HG02884 (cell line): ENCODE measurements at regions not wholly inside any gene's neighbourhood (a gene's known extent, or its start where the extent isn't known, plus 50 kb on each side); places are given as distances from the start of the nearest gene placed in this dataset.

Source experiments
- ATAC-seq: cut with Tn5 transposase; IDR thresholded peaks from one replicate; pipeline ENCODE4 v1.9.1; 2021; ENCODE audit warnings: mild to moderate bottlenecking, moderate library complexity; ENCODE audit not compliant: unreplicated experiment

GRCh38 chr1:105678334-105678733, 1378.1 kb upstream of the PRMT6 start:
- ATAC-seq, result no peak

GRCh38 chr1:105684714-105685113, 1371.8 kb upstream of the PRMT6 start:
- ATAC-seq, result no peak

GRCh38 chr1:105686026-105686425, 1370.4 kb upstream of the PRMT6 start:
- ATAC-seq, result no peak

- ATAC-seq, result no peak
Measured at GRCh38 chr1:105686874-105687690, 1369.4 kb upstream of the PRMT6 start.

- ATAC-seq, result no peak
Measured at GRCh38 chr1:105700723-105701122, 1355.8 kb upstream of the PRMT6 start.

- no peak for ATAC-seq
Measured at GRCh38 chr1:105724286-105724685, 1332.2 kb upstream of the PRMT6 start.

GRCh38 chr1:105730701-105731100, 1325.8 kb upstream of the PRMT6 start:
- no peak for ATAC-seq

- ATAC-seq, result no peak
Measured at GRCh38 chr1:105736349-105736748, 1320.1 kb upstream of the PRMT6 start.

GRCh38 chr1:105779727-105780126, 1276.7 kb upstream of the PRMT6 start:
- ATAC-seq, result no peak

- ATAC-seq, result no peak
Measured at GRCh38 chr1:105785021-105785420, 1271.5 kb upstream of the PRMT6 start.

GRCh38 chr1:105793536-105794146, 1262.8 kb upstream of the PRMT6 start:
- peak; percentile 80 for ATAC-seq

- ATAC-seq, result no peak
Measured at GRCh38 chr1:105795741-105796140, 1260.7 kb upstream of the PRMT6 start.

- no peak for ATAC-seq
Measured at GRCh38 chr1:105830571-105831146, 1225.8 kb upstream of the PRMT6 start.

- no peak for ATAC-seq
Measured at GRCh38 chr1:105838071-105838470, 1218.4 kb upstream of the PRMT6 start.

- ATAC-seq, result no peak
Measured at GRCh38 chr1:105865546-105865945, 1190.9 kb upstream of the PRMT6 start.

GRCh38 chr1:105872817-105873216, 1183.7 kb upstream of the PRMT6 start:
- no peak for ATAC-seq

GRCh38 chr1:105874621-105875020, 1181.9 kb upstream of the PRMT6 start:
- ATAC-seq, result peak; percentile 81

GRCh38 chr1:105886309-105886708, 1170.2 kb upstream of the PRMT6 start:
- no peak for ATAC-seq

GRCh38 chr1:105891308-105891707, 1165.2 kb upstream of the PRMT6 start:
- no peak for ATAC-seq

- ATAC-seq, result no peak
Measured at GRCh38 chr1:105894006-105894405, 1162.5 kb upstream of the PRMT6 start.

- no peak for ATAC-seq
Measured at GRCh38 chr1:105909811-105910210, 1146.7 kb upstream of the PRMT6 start.

- ATAC-seq, result no peak
Measured at GRCh38 chr1:105914403-105914802, 1142.1 kb upstream of the PRMT6 start.
